ENCODE measurements at regions not wholly inside any gene's neighbourhood (a gene's known extent, or its start where the extent isn't known, plus 50 kb on each side); places are given as distances from the start of the nearest gene placed in this dataset.

DNA sequence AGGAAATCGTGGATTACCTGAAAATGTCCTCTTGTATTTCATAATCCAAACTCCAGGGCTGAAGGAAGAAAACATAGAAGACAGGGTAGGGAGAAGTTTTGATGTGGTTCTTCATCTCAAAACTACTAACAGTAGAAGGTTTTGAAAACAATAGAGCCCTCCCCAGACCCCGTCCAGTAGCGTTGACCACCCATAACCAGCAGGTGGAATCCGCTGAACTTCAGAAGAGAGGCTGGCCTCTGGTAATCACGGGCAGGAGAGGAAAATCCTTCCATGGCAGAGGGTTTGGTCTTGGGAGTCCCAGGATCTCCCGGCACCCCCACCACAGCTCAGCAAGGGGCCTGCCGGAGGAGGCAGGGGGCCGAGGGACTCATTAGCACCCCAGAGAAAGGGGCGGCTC lies 333.4 kb upstream of the RNF32 start:
- no peak for DNase-seq (ENCODE audit: low read depth in 2 of 2)
- Histone ChIP-seq H3K27me3 (ENCODE audit: control insufficient read depth, insufficient read depth, low read length) (no peaks in the 10 kb centered on the region), H4K20me1 (ENCODE audit: control insufficient read depth, extremely low read depth, insufficient read depth, low read length) (no peaks in the 10 kb centered on the region), H3K4me3 (replicated peaks in 1 of 4; ENCODE audit: control extremely low read depth in 1 of 4, insufficient read depth in 1 of 4, low read depth in 3 of 4, low read length in 4 of 4) (no peak overlapping the region), H3K4me2 (ENCODE audit: extremely low read depth, insufficient read depth, low read length) (no peak overlapping the region), H3K4me1 (ENCODE audit: control insufficient read depth, extremely low read depth, insufficient read depth, low read length) (no peaks in the 10 kb centered on the region), H3K9me3 (ENCODE audit: control insufficient read depth, insufficient read depth, low read depth, low read length) (no peaks in the 10 kb centered on the region), H2AFZ (ENCODE audit: low read length) (no peak overlapping the region), H3K79me2 (ENCODE audit: control insufficient read depth, insufficient read depth, low read length) (no peaks in the 10 kb centered on the region), H3K9ac (ENCODE audit: insufficient read depth, low read length) (no peak overlapping the region), H3K36me3 (ENCODE audit: control insufficient read depth, insufficient read depth, low read length) (no peaks in the 10 kb centered on the region), H3K27ac (ENCODE audit: insufficient read depth, low read length) (no peak overlapping the region)
- no peak for TF ChIP-seq EZH2 (IDR thresholded peaks at IDR 0.05; ENCODE audit: low read length, missing control alignments)
- no peak for TF ChIP-seq CTCF (conservative IDR thresholded peaks at IDR 0.05 in 1 of 2, IDR thresholded peaks at IDR 0.05 in 1 of 2; ENCODE audit: low read depth in 1 of 2, low read length in 2 of 2)

GRCh38 chr7:156305351-156305750 lies 335.2 kb upstream of the RNF32 start:
- H3K27ac ChIP-seq (ENCODE audit: insufficient read depth, low read length): no peak overlapping the region
- H3K27me3 ChIP-seq (ENCODE audit: control insufficient read depth, insufficient read depth, low read length): no peaks in the 10 kb centered on the region
- H3K4me2 ChIP-seq (ENCODE audit: extremely low read depth, insufficient read depth, low read length): no peak overlapping the region
- H3K4me3 ChIP-seq (replicated peaks in 1 of 4; ENCODE audit: control extremely low read depth in 1 of 4, insufficient read depth in 1 of 4, low read depth in 3 of 4, low read length in 4 of 4): no peak overlapping the region
- no peak overlapping the region for H2AFZ ChIP-seq (ENCODE audit: low read length)
- no peak for DNase-seq (ENCODE audit: low read depth in 2 of 2)
- no peak overlapping the region for H3K9ac ChIP-seq (ENCODE audit: insufficient read depth, low read length)
- H3K79me2 ChIP-seq (ENCODE audit: control insufficient read depth, insufficient read depth, low read length): no peaks in the 10 kb centered on the region
- H3K4me1 ChIP-seq (ENCODE audit: control insufficient read depth, extremely low read depth, insufficient read depth, low read length): no peaks in the 10 kb centered on the region
- H3K36me3 ChIP-seq (ENCODE audit: control insufficient read depth, insufficient read depth, low read length): no peaks in the 10 kb centered on the region
- TF ChIP-seq EZH2 (IDR thresholded peaks at IDR 0.05; ENCODE audit: low read length, missing control alignments) (no peak), CTCF (conservative IDR thresholded peaks at IDR 0.05 in 1 of 2, IDR thresholded peaks at IDR 0.05 in 1 of 2; ENCODE audit: low read depth in 1 of 2, low read length in 2 of 2) (no peak)
- H4K20me1 ChIP-seq (ENCODE audit: control insufficient read depth, extremely low read depth, insufficient read depth, low read length): no peaks in the 10 kb centered on the region
- H3K9me3 ChIP-seq (ENCODE audit: control insufficient read depth, insufficient read depth, low read depth, low read length): no peaks in the 10 kb centered on the region

DNA sequence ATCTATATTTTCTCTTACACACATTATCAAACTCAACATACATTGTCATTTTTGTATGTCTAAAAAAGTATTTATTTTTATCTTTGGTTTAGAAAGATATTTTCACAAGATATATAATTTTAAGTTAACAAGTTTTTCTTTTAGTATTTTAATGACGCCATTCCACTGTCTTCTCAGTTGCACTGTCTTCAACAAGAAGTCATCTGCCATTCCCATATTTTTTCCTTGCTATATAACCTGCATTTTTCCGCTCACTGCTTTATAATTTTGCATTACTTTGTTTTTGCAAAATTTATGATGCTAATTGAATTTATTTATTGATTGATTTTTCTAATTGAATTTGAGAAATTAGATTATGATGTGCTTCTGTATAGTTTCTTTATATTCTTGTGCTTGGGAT lies 357.8 kb upstream of the RNF32 start:
- Histone ChIP-seq H4K20me1 (ENCODE audit: control insufficient read depth, extremely low read depth, insufficient read depth, low read length) (no peaks in the 10 kb centered on the region), H2AFZ (ENCODE audit: low read length) (no peak overlapping the region), H3K27ac (ENCODE audit: insufficient read depth, low read length) (no peak overlapping the region), H3K9ac (ENCODE audit: insufficient read depth, low read length) (no peak overlapping the region), H3K27me3 (ENCODE audit: control insufficient read depth, insufficient read depth, low read length) (no peaks in the 10 kb centered on the region), H3K4me1 (ENCODE audit: control insufficient read depth, extremely low read depth, insufficient read depth, low read length) (no peaks in the 10 kb centered on the region), H3K4me2 (ENCODE audit: extremely low read depth, insufficient read depth, low read length) (no peak overlapping the region), H3K9me3 (ENCODE audit: control insufficient read depth, insufficient read depth, low read depth, low read length) (no peaks in the 10 kb centered on the region), H3K4me3 (replicated peaks in 1 of 4; ENCODE audit: control extremely low read depth in 1 of 4, insufficient read depth in 1 of 4, low read depth in 3 of 4, low read length in 4 of 4) (no peak overlapping the region), H3K36me3 (ENCODE audit: control insufficient read depth, insufficient read depth, low read length) (no peaks in the 10 kb centered on the region), H3K79me2 (ENCODE audit: control insufficient read depth, insufficient read depth, low read length) (no peaks in the 10 kb centered on the region)
- DNase-seq (ENCODE audit: low read depth in 2 of 2): no peak
- TF ChIP-seq CTCF (conservative IDR thresholded peaks at IDR 0.05 in 1 of 2, IDR thresholded peaks at IDR 0.05 in 1 of 2; ENCODE audit: low read depth in 1 of 2, low read length in 2 of 2) (no peak), EZH2 (IDR thresholded peaks at IDR 0.05; ENCODE audit: low read length, missing control alignments) (no peak)
